Thymus (tissue), 11 donors: ENCODE measurements at regions not wholly inside any gene's neighbourhood (a gene's known extent, or its start where the extent isn't known, plus 50 kb on each side); places are given as distances from the start of the nearest gene placed in this dataset.

Experiments used
- DNase-seq, 9 donors: peaks; one replicate each; pipeline ENCODE4 v3.0.0-alpha.2; 2013; ENCODE audit warnings: low spot score in 9 of 9, low read depth in 6 of 9, missing footprints in 1 of 9
- H3K27ac ChIP-seq, 2 donors: one replicate each; pipeline ENCODE4 v1.5.1; 2013; ENCODE audit warnings: control low read depth in 1 of 2, low read depth in 1 of 2, low read length in 1 of 2, mild to moderate bottlenecking in 1 of 2, moderate library complexity in 1 of 2
- H3K27me3 ChIP-seq, 2 donors: one replicate each; pipeline ENCODE4 v1.5.1; 2013; ENCODE audit warnings: low read length in 1 of 2; ENCODE audit not compliant: control insufficient read depth in 2 of 2, insufficient read depth in 1 of 2
- H3K36me3 ChIP-seq, 2 donors: one replicate each; pipeline ENCODE4 v1.5.1; 2013; ENCODE audit warnings: low read length in 1 of 2, mild to moderate bottlenecking in 1 of 2, moderate library complexity in 1 of 2; ENCODE audit not compliant: control insufficient read depth in 2 of 2, insufficient read depth in 2 of 2
- H3K4me1 ChIP-seq, 2 donors: one replicate each; pipeline ENCODE4 v1.5.1; 2013; ENCODE audit warnings: low read length in 2 of 2; ENCODE audit not compliant: control insufficient read depth in 2 of 2, insufficient read depth in 2 of 2
- H3K4me3 ChIP-seq, 2 donors: one replicate each; pipeline ENCODE4 v1.5.1; 2013; ENCODE audit warnings: low read length in 2 of 2, control low read depth in 1 of 2, mild to moderate bottlenecking in 1 of 2
- H3K9me3 ChIP-seq, 2 donors: one replicate each; pipeline ENCODE4 v1.5.1; 2013; ENCODE audit warnings: low read length in 1 of 2, mild to moderate bottlenecking in 1 of 2; ENCODE audit not compliant: control insufficient read depth in 2 of 2, insufficient read depth in 1 of 2
- WGBS: extraction: QIAGEN DNeasy Blood & Tissue Kit; methylation state at CpG from one replicate; pipeline ENCODE4 v1.1.7; 2013; 5-methylcytosine and 5-hydroxymethylcytosine counted together
- donor health status: healthy.

DNA sequence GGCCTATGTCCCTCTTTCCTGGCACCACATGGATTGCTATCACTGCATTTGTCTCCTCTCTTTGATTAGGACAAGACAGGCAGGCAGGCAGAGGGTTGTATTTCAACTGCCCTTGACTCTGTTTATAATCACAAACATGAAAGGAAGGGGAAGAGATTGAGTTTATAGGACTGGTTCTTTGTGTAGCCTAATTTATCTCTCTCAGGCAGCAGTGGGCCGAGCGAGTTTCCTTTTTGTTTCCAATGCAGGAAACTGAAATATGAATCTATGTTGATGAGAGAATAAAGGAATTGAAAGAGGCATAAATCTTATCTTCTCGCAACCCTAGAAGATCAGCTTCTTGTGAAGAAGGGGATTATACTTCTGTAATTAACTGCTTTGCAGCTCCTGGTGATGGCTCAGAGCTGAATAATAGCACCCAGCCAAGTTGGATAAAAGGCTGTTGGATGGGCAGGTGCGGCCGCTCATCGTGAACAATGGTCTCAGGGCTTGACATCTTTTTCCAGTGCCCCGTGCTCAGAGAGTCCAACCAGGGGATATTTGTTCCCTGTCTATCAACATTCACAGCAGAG is 80.6 kb upstream of the SYT13 start:
- Histone ChIP-seq H3K27me3 (peaks cover 0 to 29% of the 10 kb centered on the region in 2 donors), H3K27ac (no peak overlapping the region), H3K4me3 (no peak overlapping the region), H3K36me3 (no peaks in the 10 kb centered on the region), H3K9me3 (no peaks in the 10 kb centered on the region), H3K4me1 (peaks cover 2 to 10% of the 10 kb centered on the region in 2 donors)
- DNase-seq, result no peak
- 91% methylated on average over 7 of the region's 7 CpGs for WGBS

DNA sequence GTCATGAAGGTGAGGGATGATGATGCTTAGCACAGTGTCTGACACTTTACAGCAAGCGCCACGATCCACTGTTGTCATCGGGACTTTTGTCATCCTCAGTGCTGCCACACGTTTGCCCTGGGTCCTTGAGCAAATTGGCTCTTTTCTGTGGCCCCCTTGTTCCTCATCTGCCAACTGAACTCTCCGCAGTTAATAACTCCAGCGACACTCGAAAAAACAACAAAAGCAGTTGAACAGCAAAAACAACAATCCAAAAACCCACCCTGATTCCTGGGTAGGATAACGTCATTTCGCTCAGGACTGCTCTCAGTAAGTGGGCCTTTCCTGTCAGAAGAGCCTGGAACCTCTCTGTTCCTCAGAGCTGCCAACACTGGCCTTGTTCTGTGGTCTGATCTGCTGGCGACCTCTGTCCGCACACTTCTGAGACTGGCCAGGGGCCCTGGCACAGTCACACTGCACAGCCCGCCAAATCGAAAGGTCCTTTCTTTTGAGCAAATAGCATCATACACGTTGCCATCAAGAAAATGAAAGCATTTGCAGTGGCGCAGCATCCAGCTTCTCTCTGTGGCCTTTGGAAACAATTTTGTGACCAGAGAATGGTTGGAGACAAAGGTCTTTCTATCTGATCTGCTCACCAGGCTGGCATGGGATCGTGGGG is 79.9 kb upstream of the SYT13 start:
- Histone ChIP-seq H3K4me1 (peaks cover 0 to 4% of the 10 kb centered on the region in 2 donors), H3K27ac (no peak overlapping the region), H3K27me3 (peaks cover 0 to 23% of the 10 kb centered on the region in 2 donors), H3K36me3 (no peaks in the 10 kb centered on the region), H3K4me3 (no peak overlapping the region), H3K9me3 (no peaks in the 10 kb centered on the region)
- no peak for DNase-seq
- WGBS, result 93% methylated on average over 16 of the region's 16 CpGs

DNA sequence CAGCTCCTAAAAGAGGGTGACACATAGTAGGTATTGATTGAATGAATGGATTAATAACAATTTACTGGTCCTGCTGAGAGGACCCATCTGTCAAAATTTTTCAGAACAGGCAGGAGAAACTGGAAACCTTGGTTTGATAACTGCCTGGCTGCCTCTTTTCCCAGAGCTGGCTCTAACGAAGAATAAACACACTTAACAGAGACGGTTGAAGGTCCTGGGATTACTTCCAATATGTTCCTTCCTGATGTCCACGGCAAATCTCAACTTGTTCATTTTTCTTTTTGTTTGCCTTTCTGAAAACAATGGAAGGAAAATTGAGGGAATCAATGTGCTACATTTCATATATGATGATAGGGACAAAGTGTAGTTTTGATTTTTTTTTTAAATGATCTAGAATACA is 76.5 kb upstream of the SYT13 start:
- WGBS, result 87% methylated on average over 3 of the region's 3 CpGs
- Histone ChIP-seq H3K27me3 (peaks cover 0 to 2% of the 10 kb centered on the region in 2 donors), H3K9me3 (no peaks in the 10 kb centered on the region), H3K36me3 (no peaks in the 10 kb centered on the region), H3K27ac (no peak overlapping the region), H3K4me3 (no peak overlapping the region), H3K4me1 (no peaks in the 10 kb centered on the region)
- DNase-seq, result no peak

DNA sequence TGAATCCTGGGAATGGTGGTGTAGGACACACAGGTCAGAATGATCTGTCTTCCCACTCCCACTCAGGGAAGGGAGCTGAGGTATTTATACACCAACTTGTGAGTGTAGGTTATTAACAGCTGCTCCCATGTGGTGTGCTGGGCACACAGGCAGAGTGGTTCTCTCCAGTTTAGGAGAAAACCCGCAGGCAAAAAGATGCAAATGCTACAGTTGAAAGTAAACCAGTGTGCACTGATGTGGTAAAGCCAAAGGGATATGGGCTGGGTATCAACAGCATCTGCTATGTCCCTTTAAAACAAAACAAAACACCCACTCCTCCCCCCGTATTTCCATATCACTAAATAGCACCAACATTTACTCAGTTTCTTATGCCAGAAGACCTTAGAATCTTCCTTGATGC is 75.4 kb upstream of the SYT13 start:
- Histone ChIP-seq H3K4me3 (no peak overlapping the region), H3K9me3 (no peaks in the 10 kb centered on the region), H3K27me3 (peaks cover 0 to 2% of the 10 kb centered on the region in 2 donors), H3K27ac (no peak overlapping the region), H3K36me3 (no peaks in the 10 kb centered on the region), H3K4me1 (no peaks in the 10 kb centered on the region)
- 30% methylated on average over 2 of the region's 2 CpGs for WGBS
- DNase-seq, result no peak

DNA sequence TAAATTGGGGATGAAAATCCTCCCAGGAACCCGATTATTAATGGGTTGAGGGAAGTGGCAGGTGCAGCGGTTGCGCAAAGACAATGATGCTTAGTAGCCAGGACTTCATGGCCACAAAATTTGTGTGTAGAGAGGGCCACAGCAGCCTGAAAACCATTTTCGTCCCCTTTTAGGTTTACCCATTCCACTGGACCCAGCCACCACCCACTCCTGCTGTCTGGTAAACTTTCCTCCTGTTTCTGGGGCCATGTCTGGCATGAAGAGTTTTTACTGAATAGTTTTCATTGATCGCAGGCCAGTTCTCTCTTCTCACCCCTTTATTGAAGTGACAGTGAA is 69.5 kb upstream of the SYT13 start:
- H3K27ac ChIP-seq, result no peak overlapping the region
- peak overlapping the region; percentile 62 to 76 for H3K4me3 ChIP-seq
- no peak for DNase-seq
- 35% methylated on average over 5 of the region's 5 CpGs for WGBS
- peaks cover 3 to 13% of the 10 kb centered on the region in 2 donors for H3K4me1 ChIP-seq
- H3K9me3 ChIP-seq, result no peaks in the 10 kb centered on the region
- H3K27me3 ChIP-seq, result no peaks in the 10 kb centered on the region
- H3K36me3 ChIP-seq, result no peaks in the 10 kb centered on the region

DNA sequence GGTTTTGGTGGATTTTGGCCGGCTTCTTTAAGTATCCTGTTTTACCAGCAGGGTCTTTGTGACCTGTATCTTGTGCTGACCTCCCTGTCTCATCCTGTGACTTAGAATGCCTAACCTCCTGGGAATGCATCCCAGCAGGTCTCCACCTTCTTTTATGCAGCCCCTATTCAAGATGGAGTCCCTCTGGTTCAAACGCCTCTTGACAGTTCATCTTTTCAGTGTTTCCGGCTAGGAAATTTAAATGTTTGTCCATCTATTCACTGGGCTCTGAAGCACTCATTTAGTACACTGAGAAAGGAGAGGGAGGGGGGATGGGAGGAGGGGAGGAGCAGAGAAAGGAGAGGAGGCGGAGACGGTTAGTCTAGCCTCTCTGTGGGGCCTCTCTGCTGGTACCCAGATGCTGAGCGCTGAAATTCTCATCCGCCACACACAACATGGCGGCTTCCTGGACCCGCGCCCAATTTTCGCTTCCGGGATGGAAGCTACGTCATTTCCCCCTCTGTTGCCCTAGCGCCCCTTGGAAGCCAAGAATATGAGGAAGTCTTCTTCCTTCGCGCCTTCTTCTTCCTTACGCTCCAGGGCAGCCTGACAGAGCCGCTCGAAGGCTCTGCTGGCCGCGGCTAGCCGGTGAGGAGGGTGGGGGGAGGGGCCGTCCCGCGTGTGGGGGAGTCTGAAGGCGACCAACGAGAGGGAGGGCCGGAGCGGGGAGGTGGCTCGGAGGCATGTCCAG is 69.0 kb upstream of the SYT13 start:
- DNase-seq, result peak; percentile 89 to 99 (median 94)
- Histone ChIP-seq H3K27me3 (no peaks in the 10 kb centered on the region), H3K4me3 (peak overlapping the region; percentile 62 to 76), H3K27ac (peak overlapping the region; percentile 30 to 68), H3K9me3 (no peaks in the 10 kb centered on the region), H3K4me1 (peaks cover 3 to 13% of the 10 kb centered on the region in 2 donors), H3K36me3 (no peaks in the 10 kb centered on the region)
- 11% methylated on average over 30 of the region's 30 CpGs for WGBS

DNA sequence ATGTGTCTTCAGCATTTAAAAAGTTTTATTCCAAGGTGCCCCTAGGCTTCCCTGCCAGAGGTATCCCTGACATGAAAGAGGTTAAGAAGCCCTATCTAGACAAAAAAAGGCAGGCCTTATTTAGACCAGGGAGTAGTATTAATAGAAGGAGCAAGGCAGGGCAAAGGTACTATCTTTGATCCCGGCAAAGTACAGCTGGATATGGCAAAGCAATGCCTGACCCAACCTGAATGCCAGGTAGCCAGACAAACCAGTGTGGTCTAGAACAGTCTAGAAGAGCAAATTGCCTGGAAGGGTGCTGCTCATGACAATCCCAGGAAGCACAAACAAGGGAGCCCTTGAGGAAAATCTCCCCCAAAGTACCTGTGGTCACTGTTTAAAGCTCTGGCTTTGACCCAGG is 62.6 kb upstream of the SYT13 start:
- Histone ChIP-seq H3K4me1 (peaks cover 0 to 11% of the 10 kb centered on the region in 2 donors), H3K27ac (no peak overlapping the region), H3K9me3 (no peaks in the 10 kb centered on the region), H3K4me3 (no peak overlapping the region), H3K36me3 (no peaks in the 10 kb centered on the region), H3K27me3 (no peaks in the 10 kb centered on the region)
- DNase-seq, result no peak
- 95% methylated on average over 1 of the region's 1 CpG for WGBS

DNA sequence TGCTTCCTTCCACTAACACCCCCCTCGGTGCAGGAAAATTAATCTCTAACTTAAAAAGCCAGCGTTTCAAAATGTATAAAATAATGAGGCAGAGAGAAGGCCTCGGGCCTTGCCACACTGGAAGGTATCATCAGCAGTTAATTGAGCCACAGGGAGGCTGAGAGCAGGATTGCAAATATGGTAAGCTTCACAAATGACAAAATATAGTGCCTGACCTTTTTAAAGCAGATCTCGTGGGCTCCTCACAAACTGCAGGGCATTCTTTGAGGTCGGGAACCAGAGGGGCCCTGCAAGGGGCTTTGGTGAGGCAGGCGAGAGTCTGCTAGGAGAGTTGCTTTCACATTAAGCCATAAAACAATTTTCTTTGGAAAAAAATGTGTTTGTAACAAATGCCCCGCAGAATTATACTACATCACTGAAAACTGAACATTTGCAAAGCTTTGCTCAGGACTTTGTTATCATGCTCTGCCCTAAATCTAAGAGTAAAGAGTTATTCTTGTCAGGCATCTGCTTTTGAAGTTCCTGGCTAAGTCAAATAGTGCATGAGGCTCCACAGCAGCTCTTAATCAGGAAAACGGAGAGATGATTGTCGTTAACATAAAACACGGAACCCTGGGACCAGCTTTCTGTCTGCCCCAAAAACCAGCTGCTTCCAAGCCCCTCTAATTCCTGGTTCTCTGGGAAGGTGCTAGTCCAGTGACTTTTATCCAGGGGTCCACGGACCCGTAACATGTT is 61.4 kb upstream of the SYT13 start:
- H3K4me3 ChIP-seq, result no peak overlapping the region
- no peaks in the 10 kb centered on the region for H3K27me3 ChIP-seq
- no peaks in the 10 kb centered on the region for H3K36me3 ChIP-seq
- DNase-seq, result peak in 4 of 9 donors; percentile 19 to 70 (median 33)
- no peaks in the 10 kb centered on the region for H3K9me3 ChIP-seq
- peak overlapping the region in 1 of 2 donors; percentile 48 for H3K27ac ChIP-seq
- H3K4me1 ChIP-seq, result peaks cover 0 to 11% of the 10 kb centered on the region in 2 donors
- WGBS, result 57% methylated on average over 12 of the region's 12 CpGs

DNA sequence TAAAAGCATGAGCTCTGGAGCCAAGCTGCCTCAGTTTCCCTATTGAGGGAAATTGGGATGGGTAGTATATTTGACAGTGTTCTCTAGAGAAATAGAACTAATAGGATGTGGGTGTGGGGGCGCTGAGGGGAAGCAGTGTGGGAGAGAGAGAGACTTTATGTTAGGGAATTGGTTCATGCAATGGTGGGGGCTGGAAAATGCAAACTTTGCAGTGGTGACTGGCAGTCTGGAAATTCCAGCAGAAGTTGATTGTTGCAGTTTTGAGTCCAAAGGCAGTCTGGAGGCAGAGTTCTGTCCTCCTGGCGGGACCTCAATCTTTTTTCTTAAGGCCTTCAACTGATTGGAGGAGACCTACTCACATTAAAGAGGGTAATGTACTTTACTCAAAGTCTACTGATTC is 59.4 kb upstream of the SYT13 start:
- WGBS, result 98% methylated on average over 2 of the region's 2 CpGs
- no peaks in the 10 kb centered on the region for H3K9me3 ChIP-seq
- no peak overlapping the region for H3K4me3 ChIP-seq
- DNase-seq, result no peak
- H3K36me3 ChIP-seq, result no peaks in the 10 kb centered on the region
- peaks cover 0 to 13% of the 10 kb centered on the region in 2 donors for H3K4me1 ChIP-seq
- no peak overlapping the region for H3K27ac ChIP-seq
- no peaks in the 10 kb centered on the region for H3K27me3 ChIP-seq
